GM21529 (cell line): ENCODE measurements at regions not wholly inside any gene's neighbourhood (a gene's known extent, or its start where the extent isn't known, plus 50 kb on each side); places are given as distances from the start of the nearest gene placed in this dataset.

ENCODE experiments used
- ATAC-seq: cut with Tn5 transposase; IDR thresholded peaks from one replicate; pipeline ENCODE4 v1.9.1; 2021; ENCODE audit not compliant: unreplicated experiment

DNA sequence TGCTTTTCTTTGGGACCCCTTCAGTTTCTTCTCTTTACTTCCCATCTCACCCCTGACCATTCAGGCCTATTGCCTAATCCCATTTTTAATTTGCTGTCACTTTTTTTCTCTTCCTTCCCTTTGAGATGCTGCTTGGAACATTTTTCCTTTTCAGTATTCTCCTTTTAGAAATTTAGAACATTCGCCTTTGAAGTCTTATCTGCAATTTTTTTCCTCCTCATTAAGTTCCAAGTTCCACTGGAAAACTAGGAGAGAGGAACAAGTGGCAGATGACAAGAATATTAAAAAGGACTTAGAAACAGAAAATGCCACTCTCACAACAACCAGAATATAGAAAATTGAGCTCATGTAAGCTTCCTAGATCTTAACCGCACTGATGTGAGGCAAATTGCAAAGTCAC, 126.6 kb downstream of the PSMG1 start:
- no peak for ATAC-seq

DNA sequence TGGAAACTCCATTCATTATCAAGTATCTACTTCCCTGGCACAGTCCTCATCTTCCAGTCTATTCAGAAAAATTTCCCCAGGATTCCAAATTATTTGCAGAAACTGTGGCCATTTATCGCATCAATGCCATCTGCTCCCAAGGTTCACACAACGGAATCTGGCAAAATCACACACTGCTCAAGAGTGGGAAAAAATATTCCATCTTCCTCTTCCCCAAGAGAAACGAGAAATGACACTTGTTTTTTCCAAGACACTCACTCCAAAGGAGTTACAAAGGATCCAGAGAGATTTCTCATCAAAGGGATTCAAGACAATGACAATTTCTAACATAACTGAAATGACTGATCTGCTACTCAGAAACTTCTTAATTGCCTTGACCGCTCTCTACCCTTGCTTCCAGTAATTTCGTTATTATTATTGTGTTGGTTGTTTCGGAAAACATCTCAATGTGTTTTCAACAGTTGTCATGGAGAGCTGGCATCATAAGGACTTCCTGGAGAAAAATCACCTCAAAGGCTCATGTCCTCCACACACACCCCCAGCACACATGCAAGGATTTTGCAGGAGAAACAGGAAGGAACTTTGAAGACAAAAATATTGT, 128.0 kb downstream of the PSMG1 start:
- no peak for ATAC-seq

DNA sequence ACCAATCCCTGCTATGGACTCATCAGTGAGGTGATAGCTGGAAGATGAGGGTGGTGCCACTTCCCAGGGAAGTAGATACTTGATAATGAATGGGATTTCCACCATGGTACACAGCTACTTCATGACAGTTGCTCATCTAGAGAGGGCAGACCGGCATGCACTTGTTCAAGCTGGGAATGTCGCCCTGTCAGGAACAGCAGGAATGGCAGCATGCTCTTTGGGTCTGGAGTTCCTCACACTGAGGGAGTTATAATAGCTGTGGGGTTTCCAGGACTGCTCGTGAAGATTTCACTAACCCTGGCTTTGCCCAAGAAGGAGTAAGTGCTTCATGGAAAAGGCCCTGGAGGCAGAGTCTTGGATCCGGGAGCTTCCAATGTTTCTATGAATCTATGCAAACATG, 129.2 kb downstream of the PSMG1 start:
- ATAC-seq = no peak

DNA sequence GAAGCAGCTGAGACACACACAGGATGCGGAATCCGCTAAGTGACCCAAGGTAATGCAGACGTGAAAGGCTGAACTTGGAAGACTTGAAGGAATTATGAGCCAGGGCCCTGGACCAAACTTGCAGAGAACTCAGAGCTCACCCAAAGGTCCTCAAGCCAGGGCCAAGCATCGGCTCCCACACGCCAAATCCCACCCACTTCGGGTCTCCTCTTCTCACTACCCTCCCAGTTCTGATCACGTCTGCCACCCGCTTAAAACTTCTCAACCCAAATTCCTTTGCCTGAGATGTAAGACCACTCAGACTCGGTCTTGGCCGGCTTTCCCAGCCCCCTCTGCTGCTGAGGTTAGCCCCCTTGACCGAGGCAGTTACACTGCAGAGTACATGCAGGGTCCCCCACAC, 130.1 kb downstream of the PSMG1 start:
- ATAC-seq = no peak

DNA sequence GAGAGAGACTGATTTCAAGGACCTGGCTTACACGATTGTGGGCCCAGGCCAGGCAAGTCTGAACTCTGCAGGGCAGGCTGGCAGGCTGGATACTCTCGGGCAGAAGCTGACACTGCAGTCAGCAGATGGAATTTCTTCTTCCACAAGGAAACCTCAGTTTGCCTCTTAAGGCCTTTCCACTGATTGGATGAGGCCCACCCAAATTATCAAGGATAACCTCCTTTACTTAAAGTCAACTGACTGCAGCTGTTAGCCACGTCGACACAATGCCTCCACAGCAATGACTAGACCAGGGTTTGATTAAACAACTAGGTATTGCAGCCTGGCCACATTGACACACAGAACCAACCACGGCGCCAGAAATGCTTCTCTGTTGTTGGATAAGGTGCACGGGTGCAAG, 130.5 kb downstream of the PSMG1 start:
- no peak for ATAC-seq

DNA sequence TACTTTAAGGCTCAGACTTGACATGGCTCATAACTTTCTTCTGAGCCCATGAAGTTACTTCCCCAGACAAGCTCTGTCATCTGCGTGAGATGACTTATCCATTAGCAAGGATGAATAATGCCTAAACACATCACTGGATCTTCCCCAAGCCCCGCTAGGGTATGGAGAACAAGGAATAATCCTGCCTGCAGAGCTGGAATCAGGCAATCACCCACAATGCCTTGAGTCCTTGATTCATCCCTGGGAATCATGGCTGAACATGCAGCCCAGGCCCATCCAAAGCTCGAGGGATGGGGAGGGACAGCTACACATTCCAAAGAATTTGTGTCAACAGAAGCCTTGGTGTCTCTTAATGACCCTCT, 131.7 kb downstream of the PSMG1 start:
- no peak for ATAC-seq

DNA sequence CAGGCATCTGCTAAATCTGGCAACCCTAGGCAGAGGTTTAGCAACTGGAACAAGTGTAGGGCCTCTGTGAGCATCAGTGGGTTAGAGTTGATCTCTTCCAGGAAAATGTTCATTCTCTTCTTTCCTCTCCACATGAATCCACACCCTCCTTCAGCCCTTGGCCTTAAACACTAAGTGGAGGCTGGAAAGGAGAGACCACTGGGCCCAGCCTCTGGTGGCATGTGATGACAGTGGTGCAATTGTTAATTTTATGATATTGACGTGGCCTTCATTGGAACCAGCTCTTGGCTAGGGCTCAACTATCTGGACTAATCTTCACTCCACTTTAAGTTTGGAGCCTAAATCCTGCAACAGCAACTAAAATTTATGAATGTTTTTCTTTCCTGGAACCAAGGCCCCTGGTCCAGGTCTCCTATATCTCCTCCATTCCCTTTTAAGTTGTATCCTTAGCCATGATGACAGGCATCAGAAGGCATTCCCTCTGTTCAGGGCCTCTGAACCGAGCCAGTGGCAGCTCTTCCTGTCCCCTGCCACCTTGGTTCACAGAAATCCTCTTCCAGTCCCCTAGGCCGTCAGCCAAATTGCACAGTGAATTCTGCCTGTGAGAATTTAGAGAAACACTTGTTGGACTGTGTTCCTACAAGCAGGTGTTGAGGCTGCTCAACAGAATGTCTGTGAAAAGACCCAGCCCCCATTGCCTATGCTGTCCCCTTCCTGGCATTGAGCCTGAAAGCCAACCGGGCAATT, 132.2 kb downstream of the PSMG1 start:
- ATAC-seq = no peak

DNA sequence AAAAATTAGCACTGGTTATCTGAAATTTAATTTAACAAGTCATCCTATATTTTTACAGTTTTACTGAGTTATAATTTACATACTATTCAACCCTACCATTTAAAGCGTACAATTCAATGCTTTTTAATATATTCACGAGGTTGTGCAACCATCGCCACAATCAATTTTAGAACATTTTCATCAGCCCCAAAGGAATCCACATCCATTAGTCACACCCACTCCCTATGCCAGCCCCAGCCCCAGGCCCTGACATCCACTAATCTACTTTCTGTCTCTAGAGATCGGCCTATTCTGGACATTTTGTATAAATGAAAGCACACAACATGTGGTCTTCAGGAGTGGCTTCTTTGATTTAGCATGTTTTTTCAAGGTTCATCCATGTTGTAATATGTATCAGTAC, 134.7 kb downstream of the PSMG1 start:
- no peak for ATAC-seq

DNA sequence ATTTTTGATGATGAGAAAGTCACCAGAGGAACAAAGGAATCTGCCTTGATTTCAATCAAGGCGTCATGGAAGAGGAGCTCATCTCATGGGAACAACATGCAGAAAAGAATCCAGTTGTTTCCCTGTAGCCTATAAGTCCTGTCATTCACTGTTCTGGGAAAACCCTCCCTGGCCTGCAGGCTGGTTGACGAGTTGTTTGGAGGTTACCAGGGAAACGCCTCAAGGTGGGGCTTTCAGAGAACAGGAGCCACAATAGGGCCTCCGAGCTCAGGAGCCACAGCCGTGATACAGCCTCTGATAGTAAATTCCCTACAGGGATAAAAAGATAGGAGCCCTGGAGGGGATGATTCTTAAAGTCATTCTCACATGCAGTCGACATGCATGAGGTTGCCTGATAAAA, 135.2 kb downstream of the PSMG1 start:
- no peak for ATAC-seq

DNA sequence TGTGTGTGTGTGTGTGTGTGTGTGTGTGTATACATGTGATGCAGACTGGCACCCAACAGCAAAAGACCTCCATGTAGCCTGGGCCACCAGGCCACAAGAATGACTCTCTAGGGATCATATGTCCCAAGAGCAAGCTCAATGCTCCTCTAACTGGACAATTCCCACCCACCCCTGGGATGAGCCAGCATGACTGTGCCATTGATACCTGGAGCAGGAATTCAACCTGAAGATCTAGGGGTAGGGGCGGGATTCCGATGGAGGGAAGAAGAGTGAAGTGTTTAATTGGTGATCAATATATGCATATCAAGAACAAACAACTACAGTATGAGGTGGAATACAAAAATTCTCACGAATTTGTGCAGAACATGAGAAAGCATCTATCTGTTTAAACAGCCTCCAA, 136.2 kb downstream of the PSMG1 start:
- ATAC-seq = no peak

DNA sequence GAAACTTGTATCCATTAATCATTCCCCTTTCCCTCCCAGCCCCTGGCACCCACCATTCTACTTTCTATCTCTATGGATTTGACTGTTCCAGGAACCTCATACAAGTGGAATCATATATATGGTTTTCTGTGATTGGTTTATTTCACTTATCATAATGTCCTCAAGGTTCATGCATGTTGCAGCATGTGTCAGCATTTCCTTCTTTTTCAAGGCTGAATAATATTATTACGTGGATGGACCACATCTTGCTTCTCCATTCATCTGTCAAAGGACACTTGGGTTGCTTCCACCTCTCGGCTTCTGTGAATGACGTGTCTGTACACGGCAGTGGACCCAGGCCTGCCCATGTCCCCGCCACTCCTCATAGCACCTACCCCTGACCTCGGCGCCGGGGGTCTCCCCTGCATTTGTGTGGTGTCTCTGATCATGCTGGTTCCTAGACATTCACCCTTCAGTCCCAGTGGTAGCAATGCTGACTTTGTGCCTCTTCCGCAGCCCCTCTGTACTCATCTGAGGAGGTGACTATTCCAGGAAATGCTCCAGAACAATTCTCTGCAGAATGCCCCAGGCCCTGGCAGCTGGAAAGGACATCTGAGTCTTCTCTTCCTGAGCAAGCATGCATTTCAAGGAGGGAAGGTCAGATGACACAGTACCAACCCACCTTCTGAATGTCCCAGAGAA, 136.9 kb downstream of the PSMG1 start:
- no peak for ATAC-seq

DNA sequence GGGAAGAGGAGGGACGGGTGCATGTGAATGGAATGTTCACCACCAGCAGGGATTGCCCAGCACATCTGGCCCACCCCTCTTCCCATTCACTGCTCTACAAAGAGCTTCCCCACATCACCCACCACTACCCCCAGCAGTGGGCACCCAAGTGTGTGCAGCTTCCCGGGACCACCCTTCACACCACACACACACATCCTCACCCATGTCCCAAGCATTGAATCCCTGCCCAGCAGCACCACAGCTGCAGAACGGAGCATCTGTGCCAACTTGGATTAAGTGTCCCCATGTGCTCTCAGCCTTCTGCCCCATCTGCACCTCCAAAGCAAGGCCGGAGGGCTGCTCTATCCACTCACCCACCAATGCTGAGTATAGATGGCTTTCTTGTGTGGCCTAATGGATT, 141.4 kb downstream of the PSMG1 start:
- no peak for ATAC-seq

DNA sequence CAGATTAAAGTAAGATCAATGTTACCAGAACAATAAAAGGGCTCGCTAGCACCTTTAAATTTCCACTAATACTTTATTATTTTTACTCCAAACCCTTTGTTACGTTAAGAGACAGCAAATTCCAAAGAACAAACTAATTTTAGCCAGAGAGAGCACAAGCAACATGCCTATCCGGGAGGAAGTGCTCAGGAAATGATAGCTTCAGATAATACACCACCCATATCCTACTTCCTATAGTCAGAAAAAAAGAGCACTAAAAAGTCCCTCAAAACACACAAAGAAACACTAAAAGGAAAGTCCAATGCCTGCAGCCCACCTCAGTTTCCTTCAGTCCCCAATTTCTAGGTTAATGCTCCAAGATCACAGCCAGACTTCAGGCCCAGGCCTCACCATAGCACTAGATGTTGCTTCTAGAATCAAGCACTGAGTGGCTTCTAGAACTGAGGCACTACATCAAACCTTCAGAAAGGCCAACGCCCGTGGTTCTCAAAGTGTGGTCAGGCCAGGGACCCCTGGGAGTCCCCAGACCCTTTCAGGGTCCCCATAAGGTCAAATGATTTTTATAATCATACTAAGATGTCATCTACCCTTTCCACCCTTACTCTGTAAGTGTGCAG, 142.6 kb downstream of the PSMG1 start:
- no peak for ATAC-seq

DNA sequence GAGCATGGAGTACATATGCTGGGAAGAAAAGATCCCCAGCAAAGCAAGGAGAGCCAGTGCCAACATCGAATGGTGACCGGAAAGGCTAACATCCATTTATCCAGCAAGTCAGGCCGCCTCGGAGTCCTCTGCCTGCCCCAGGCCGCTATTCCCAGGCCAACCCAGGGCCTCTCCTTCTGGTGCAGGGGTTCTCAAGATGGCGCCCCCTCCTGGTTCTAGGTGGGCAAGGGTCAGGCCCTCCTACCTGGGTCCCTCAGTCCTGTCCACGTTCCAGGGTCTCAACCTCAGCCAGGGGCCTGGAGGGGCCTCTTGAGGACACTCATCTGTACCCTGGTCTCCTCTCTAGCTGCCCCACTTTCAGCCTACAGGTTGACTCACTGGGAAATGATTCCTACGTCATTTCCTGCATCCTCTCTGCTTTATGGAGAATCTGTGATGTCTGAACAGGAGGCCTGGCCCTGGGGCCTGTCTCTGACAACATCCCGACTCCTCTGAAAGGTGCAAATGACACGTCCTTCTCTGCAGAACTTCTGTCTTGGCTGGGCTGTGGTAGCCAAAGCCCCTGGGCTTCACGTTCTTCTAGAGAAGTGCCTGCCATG, 145.3 kb downstream of the PSMG1 start:
- no peak for ATAC-seq

DNA sequence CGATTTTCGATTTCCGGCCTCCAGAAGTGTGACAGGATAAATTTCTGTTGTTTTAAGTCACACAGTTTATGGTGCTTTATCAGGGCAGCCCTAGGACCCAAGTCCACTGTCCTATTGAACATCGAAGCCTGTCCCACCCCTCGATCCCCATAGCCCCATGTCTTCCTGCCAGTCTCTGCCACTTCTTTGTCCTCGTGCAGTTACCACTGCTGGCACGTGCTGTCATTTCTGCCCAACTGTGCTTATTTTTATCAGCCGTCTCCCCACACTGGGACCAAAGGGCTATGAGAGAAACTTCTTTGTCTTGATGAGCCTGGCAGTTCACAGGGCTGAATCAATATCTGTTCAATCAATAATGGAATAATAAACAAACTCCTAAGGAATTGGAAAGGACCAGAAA, 146.7 kb downstream of the PSMG1 start:
- no peak for ATAC-seq

DNA sequence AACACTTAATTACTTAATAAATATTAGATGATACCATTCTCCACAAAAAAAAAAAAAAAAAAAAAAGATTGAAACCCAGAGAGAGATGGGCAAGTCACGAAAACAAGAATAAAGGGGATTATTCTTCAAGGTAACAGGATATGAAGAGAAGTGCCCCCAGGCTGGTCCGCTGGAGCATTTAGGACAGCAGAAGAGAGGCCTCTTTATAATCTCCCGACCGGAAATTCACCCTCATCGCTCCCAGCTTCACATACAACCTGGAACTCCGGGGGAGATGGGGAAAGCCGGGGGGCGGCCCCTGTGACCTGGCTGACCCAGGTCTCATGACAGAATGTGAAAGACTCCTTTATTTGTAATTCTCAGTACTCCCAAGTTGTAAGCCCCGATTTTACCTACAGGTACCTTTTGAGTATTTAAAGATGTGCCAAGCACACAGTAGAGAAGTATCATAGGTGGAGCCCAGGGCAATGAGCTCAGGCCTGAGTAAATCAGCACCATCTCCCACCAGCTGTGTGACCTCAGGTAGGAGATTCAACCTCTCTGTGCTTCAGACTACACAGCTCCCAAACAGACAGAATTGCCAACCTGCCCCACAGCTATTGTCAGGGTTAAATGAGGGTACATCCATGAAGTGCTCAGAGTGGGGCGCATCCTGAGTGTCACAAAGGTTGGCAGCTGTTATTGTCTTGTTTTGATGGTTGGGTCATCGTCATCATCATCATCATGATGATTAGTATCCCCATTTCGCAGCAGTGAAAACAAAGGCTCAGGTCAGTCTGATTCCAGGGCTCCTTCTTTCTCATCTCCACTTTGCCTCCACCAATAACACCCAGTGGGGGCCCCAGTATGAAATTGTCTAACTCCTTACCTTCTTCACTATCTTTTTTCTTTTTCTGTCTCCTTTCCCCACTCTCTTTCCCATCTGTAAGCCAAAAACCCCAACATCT, 148.4 kb downstream of the PSMG1 start:
- ATAC-seq = no peak

DNA sequence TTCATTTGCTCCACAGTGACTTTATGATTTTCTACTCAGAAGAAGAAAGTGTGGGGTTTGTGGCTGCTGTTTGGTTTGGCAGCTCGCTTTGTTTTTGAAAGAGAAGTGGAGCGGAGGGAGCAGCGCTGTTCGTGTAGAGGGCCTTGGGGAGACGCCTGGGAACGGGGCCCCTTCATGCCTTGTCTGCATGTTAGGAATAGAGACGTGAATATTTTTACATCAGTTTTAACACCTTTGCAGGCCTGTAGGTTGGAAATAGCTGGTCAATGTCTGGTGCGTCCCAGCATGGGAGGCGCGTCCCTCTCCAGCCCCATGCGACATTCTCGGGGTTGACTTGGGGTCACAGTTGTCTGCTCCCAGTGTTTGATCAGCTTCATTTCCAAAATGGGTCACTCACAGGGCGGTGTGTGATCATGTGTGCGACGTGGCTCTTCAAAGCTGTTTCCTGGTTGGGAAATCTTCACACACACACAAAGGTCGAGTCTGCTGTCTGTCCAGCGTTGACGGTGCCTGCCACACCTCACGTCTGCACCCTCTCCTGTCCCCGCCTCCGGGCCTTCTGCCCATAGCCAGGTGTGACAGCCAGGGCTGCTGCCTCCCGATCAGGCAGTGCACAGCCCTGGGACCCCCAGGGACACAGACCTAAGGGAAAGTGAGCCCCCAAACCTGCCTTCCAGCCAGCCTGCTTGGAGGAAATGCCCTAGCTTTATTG, 149.2 kb downstream of the PSMG1 start:
- ATAC-seq = no peak

DNA sequence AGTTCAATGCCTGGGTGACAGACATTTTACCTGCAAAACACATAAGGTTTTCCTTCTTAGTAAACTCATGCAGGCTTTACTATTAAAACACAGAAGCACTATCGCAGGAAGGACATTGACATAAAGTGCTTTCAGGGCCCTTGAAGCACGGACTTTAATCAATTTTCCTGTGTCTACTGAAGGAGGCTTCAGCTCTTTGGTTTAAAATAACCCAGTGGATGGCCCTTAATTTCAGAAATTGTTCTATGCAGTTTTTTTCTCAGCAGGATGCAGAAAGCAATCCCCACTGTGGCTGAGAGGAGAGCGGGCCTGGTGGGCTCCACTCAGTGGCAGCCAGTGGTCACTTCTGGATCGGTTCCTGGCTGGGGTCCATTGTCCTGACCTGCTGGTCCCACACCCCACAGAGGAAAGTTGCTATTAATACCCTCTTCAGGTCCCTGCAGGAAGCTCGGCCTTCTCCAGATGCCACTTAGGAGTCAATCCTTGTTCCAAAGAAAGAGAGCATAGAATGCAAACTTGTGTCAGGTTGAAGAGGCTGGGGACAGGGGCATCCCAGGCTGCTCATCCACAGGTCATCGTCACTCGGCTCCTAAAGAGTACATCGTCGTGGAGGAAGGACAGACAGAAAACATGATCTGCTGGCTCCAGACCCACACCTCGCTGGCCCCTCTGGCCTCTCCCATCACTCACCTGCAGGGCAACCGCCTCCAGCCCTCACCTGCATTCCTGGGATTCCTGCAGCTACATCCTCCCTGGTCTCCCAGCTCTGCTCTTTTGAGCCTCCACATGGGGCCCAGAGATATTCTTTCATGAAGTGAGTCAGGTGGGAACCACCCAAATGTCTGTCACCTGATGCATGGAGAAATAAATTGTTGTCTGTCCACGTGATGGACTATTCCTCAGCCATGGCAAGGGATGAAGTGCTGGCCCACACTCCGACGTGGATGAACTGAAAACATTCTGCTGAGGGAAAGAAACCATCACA, 153.1 kb downstream of the PSMG1 start:
- no peak for ATAC-seq
